ENCODE measurements at regions not wholly inside any gene's neighbourhood (a gene's known extent, or its start where the extent isn't known, plus 50 kb on each side); places are given as distances from the start of the nearest gene placed in this dataset.

- TF ChIP-seq CTCF (IDR thresholded peaks at IDR 0.05) (no peak), POLR2A (IDR thresholded peaks at IDR 0.05) (no peak)
These were observed 72.7 kb upstream of the SLC28A3 start for GRCh38 chr9:84413301-84413700.

Measured in esophagus squamous epithelium (tissue), 4 donors.